Activated effector memory CD4-positive, alpha-beta T cell treated with anti-CD3 and anti-CD28 coated beads, Interleukin-2, amount 50 U/mL, for 16 hours (primary cell): ENCODE measurements at regions not wholly inside any gene's neighbourhood (a gene's known extent, or its start where the extent isn't known, plus 50 kb on each side); places are given as distances from the start of the nearest gene placed in this dataset.

ENCODE experiments used
- DNase-seq: peaks from one replicate; pipeline ENCODE4 v3.0.0-alpha.2; 2020

- DNase-seq, result no peak
Observed at GRCh38 chr1:186550832-186551231, 89.9 kb upstream of the PDC start.

- no peak for DNase-seq
Observed at GRCh38 chr1:186541003-186541402, 80.1 kb upstream of the PDC start.

- no peak for DNase-seq
Observed at GRCh38 chr1:186540521-186540920, 79.6 kb upstream of the PDC start.

GRCh38 chr1:186536273-186536890, 75.5 kb upstream of the PDC start:
- no peak for DNase-seq

- DNase-seq, result no peak
Observed at GRCh38 chr1:186535388-186536133, 74.6 kb upstream of the PDC start.

GRCh38 chr1:186534401-186534800, 73.5 kb upstream of the PDC start:
- no peak for DNase-seq

GRCh38 chr1:186532466-186532865, 71.6 kb upstream of the PDC start:
- DNase-seq, result no peak

- no peak for DNase-seq
Observed at GRCh38 chr1:186531561-186532165, 70.7 kb upstream of the PDC start.

- DNase-seq, result no peak
Observed at GRCh38 chr1:186530109-186530508, 69.2 kb upstream of the PDC start.

GRCh38 chr1:186519982-186520381, 59.1 kb upstream of the PDC start:
- no peak for DNase-seq

GRCh38 chr1:186518822-186519381, 58.0 kb upstream of the PDC start:
- no peak for DNase-seq

GRCh38 chr1:186518395-186518794, 57.5 kb upstream of the PDC start:
- no peak for DNase-seq

GRCh38 chr1:186514367-186514766, 53.5 kb upstream of the PDC start:
- DNase-seq, result no peak

- DNase-seq, result no peak
Observed at GRCh38 chr1:186513526-186513925, 52.6 kb upstream of the PDC start.

- no peak for DNase-seq
Observed at GRCh38 chr1:186512698-186513457, 52.0 kb upstream of the PDC start.

GRCh38 chr1:186511761-186512637, 51.1 kb upstream of the PDC start:
- DNase-seq, result no peak
